IPS-18a (cell line): ENCODE measurements at regions not wholly inside any gene's neighbourhood (a gene's known extent, or its start where the extent isn't known, plus 50 kb on each side); places are given as distances from the start of the nearest gene placed in this dataset.

Experiments
- H3K27ac ChIP-seq: one replicate; pipeline ENCODE4 v1.5.1; 2013; ENCODE audit warnings: low read length
- H3K27me3 ChIP-seq: one replicate; pipeline ENCODE4 v1.6.1; 2013; ENCODE audit warnings: mild to moderate bottlenecking, low read length; ENCODE audit not compliant: control insufficient read depth, insufficient read depth
- H3K36me3 ChIP-seq: one replicate; pipeline ENCODE4 v1.6.1; 2013; ENCODE audit warnings: low read depth, low read length; ENCODE audit not compliant: control insufficient read depth
- H3K4me1 ChIP-seq: one replicate; pipeline ENCODE4 v1.6.1; 2013; ENCODE audit warnings: low read depth, low read length; ENCODE audit not compliant: control insufficient read depth
- H3K4me3 ChIP-seq: one replicate; pipeline ENCODE4 v1.5.1; 2013; ENCODE audit warnings: low read length
- H3K9ac ChIP-seq: one replicate; pipeline ENCODE4 v1.6.1; 2013; ENCODE audit warnings: mild to moderate bottlenecking, low read length, moderate library complexity
- H3K9me3 ChIP-seq: one replicate; pipeline ENCODE4 v1.6.1; 2013; ENCODE audit warnings: low read depth, low read length; ENCODE audit not compliant: control insufficient read depth

GRCh38 chr6:40654828-40655227, 67.7 kb upstream of the LRFN2 start:
- Histone ChIP-seq H3K4me1 (no peaks in the 10 kb centered on the region), H3K27ac (no peak overlapping the region), H3K27me3 (no peaks in the 10 kb centered on the region), H3K9ac (no peak overlapping the region), H3K36me3 (no peaks in the 10 kb centered on the region), H3K9me3 (no peaks in the 10 kb centered on the region), H3K4me3 (no peak overlapping the region)

DNA sequence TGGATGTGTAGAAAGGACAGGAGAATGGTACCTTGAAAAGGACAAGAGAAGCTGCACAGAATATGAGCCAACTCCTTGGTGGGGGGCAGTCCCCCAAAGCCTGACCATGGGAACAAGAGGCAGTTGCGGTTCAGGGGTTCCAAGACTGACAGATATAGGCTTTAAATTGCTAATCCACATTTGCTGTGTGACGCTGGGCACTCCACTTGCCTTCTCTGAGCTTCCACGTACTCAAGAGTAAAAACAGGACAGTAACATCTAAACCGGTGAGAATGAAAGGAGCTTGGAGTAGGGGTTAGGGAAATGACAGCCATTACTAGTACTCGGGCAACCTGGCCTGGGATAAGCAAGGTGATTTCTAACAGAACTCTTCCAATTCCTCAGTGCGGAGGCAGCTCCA, 57.9 kb upstream of the LRFN2 start:
- Histone ChIP-seq H3K36me3 (no peaks in the 10 kb centered on the region), H3K27ac (no peak overlapping the region)

GRCh38 chr6:40642837-40643236, 55.7 kb upstream of the LRFN2 start:
- H3K4me3 ChIP-seq, result no peak overlapping the region

More for the DNA sequence above, 57.9 kb upstream of the LRFN2 start:
- Histone ChIP-seq H3K9me3 (no peaks in the 10 kb centered on the region), H3K9ac (no peak overlapping the region), H3K4me3 (no peak overlapping the region), H3K4me1 (peaks cover 12% of the 10 kb centered on the region), H3K27me3 (no peaks in the 10 kb centered on the region)

GRCh38 chr6:40642190-40642589, 55.0 kb upstream of the LRFN2 start:
- H3K27ac ChIP-seq, result no peak overlapping the region
- no peak overlapping the region for H3K4me3 ChIP-seq
- no peaks in the 10 kb centered on the region for H3K4me1 ChIP-seq
- no peaks in the 10 kb centered on the region for H3K27me3 ChIP-seq
- no peaks in the 10 kb centered on the region for H3K9me3 ChIP-seq
- no peak overlapping the region for H3K9ac ChIP-seq
- H3K36me3 ChIP-seq, result no peaks in the 10 kb centered on the region

More at GRCh38 chr6:40642837-40643236, 55.7 kb upstream of the LRFN2 start:
- H3K9me3 ChIP-seq, result no peaks in the 10 kb centered on the region
- no peak overlapping the region for H3K27ac ChIP-seq
- H3K36me3 ChIP-seq, result no peaks in the 10 kb centered on the region
- H3K9ac ChIP-seq, result no peak overlapping the region
- no peaks in the 10 kb centered on the region for H3K27me3 ChIP-seq
- H3K4me1 ChIP-seq, result no peaks in the 10 kb centered on the region

GRCh38 chr6:40640599-40641227, 53.5 kb upstream of the LRFN2 start:
- Histone ChIP-seq H3K4me3 (no peak overlapping the region), H3K4me1 (no peaks in the 10 kb centered on the region), H3K27ac (no peak overlapping the region), H3K9ac (no peak overlapping the region), H3K27me3 (no peaks in the 10 kb centered on the region), H3K36me3 (no peaks in the 10 kb centered on the region), H3K9me3 (no peaks in the 10 kb centered on the region)
